OCI-LY3 (cell line): ENCODE measurements at regions not wholly inside any gene's neighbourhood (a gene's known extent, or its start where the extent isn't known, plus 50 kb on each side); places are given as distances from the start of the nearest gene placed in this dataset.

Experiments
- H2AFZ ChIP-seq: fragments of 200-600, 300-600 bp; shearing (Covaris generic); 2 replicates; pipeline ENCODE4 v1.6.0; 2014; ENCODE audit warnings: antibody characterized with exemption, low read depth, low read length
- H3K27ac ChIP-seq: fragments of 200-600, 300-600 bp; sonication (generic); 2 replicates; pipeline ENCODE4 v1.5.1; 2014; ENCODE audit warnings: mild to moderate bottlenecking, low read length, moderate library complexity, mixed read lengths
- H3K27me3 ChIP-seq: fragments of 200-600, 300-600 bp; sonication (generic); 2 replicates; pipeline ENCODE4 v1.6.1; 2014; ENCODE audit warnings: low read depth, low read length, mixed read lengths
- H3K36me3 ChIP-seq: fragments of 200-600, 300-600 bp; sonication (generic); replicated peaks from 2 replicates; pipeline ENCODE3; 2014; ENCODE audit warnings: low read depth, low read length, mixed read lengths
- H3K4me1 ChIP-seq: fragments of 300-600, 200-600 bp; sonication (generic); 2 replicates; pipeline ENCODE4 v1.6.1; 2014; ENCODE audit warnings: low read length, mixed read lengths
- H3K4me2 ChIP-seq: fragments of 200-600, 300-600 bp; sonication (generic); 2 replicates; pipeline ENCODE4 v1.6.1; 2014; ENCODE audit warnings: low read length, mixed read lengths
- H3K4me3 ChIP-seq: fragments of 300-600, 200-600 bp; sonication (generic); 2 replicates; pipeline ENCODE4 v1.5.1; 2014; ENCODE audit warnings: antibody characterized with exemption, mild to moderate bottlenecking, low read length, moderate library complexity
- H3K79me2 ChIP-seq: fragments of 300-600, 200-600 bp; shearing (Covaris generic); 2 replicates; pipeline ENCODE4 v1.6.1; 2014; ENCODE audit warnings: mild to moderate bottlenecking, low read length, mixed read lengths
- H3K9ac ChIP-seq: fragments of 300-600, 200-600 bp; shearing (Covaris generic); 2 replicates; pipeline ENCODE4 v1.6.0; 2014; ENCODE audit warnings: mild to moderate bottlenecking, low read length, moderate library complexity
- H3K9me3 ChIP-seq: fragments of 200-600, 300-600 bp; shearing (Covaris generic); 2 replicates; pipeline ENCODE4 v1.6.1; 2014; ENCODE audit warnings: low read length, mixed read lengths; ENCODE audit not compliant: insufficient read depth
- H4K20me1 ChIP-seq: fragments of 200-600, 300-600 bp; sonication (generic); 2 replicates; pipeline ENCODE4 v1.6.1; 2016; ENCODE audit warnings: low read length, mixed read lengths; ENCODE audit not compliant: insufficient read depth
- CTCF ChIP-seq: fragments of 200-600, 300-600 bp; sonication (generic); IDR thresholded peaks from 2 replicates; pipeline ENCODE4 v1.5.1; 2014; ENCODE audit warnings: antibody characterized with exemption, low read length, low read depth
- EZH2phosphoT487 ChIP-seq: fragments of 200-600 bp; shearing (Covaris generic); IDR thresholded peaks from 2 replicates; pipeline ENCODE4 v1.6.1; 2018; ENCODE audit warnings: antibody characterized with exemption, mixed run types, low read depth

DNA sequence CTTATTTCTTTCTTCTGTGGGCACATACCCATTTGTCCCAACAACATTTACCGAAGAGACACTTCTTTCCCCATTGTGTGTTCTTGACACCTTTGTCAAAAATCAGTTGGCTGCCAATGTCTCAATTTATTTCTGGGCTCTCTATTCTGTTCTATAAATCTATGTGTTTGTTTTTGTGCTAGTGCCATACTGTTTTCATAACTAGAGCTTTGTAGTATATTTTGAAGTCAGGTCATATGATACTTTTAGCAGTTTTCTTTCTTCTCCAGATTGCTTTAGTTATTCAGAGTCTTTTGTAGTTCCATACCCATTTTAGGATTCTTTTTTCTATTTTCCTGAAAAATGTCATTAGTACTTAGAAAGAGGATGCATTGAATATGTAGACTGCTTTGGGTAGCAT is 1276.3 kb downstream of the SLITRK1 start:
- TF ChIP-seq CTCF = no peak
- no peak for TF ChIP-seq EZH2phosphoT487
- H3K79me2 ChIP-seq = no peaks in the 10 kb centered on the region
- H2AFZ ChIP-seq = no peak overlapping the region
- no peak overlapping the region for H3K9ac ChIP-seq
- no peak overlapping the region for H3K4me3 ChIP-seq
- 0 out of 2 replicates have a peak, but pooled peaks cover 3% of the 10 kb centered on the region for H3K9me3 ChIP-seq
- no peaks in the 10 kb centered on the region for H3K27me3 ChIP-seq
- H3K4me1 ChIP-seq = no peaks in the 10 kb centered on the region
- H3K4me2 ChIP-seq = no peak overlapping the region
- H3K27ac ChIP-seq = no peak overlapping the region
- H3K36me3 ChIP-seq = no peaks in the 10 kb centered on the region
- no peaks in the 10 kb centered on the region for H4K20me1 ChIP-seq

DNA sequence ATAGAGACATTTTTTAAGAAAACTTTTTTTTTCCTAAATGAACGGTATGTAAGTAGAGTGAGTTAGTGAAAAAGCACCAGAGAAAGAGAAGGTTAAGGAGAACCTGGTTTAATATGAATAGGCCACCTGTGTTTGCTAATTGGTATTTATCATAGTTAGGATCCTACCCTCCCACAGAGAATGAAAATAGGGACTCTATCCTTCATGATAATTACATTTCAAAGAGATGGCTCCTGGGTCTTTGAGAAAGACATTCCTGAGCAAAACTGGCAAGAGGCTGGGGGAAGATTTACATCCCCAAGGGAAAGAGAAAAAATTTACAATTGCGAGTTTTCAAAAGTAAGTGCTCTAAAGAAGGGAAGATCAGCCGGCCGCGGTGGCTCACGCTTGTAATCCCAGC is 1284.5 kb downstream of the SLITRK1 start:
- Histone ChIP-seq H3K4me2 (no peak overlapping the region), H3K79me2 (no peaks in the 10 kb centered on the region), H4K20me1 (no peaks in the 10 kb centered on the region), H3K4me1 (no peaks in the 10 kb centered on the region), H3K9me3 (no peaks in the 10 kb centered on the region), H3K36me3 (no peaks in the 10 kb centered on the region), H3K4me3 (no peak overlapping the region), H3K27me3 (no peaks in the 10 kb centered on the region), H3K27ac (no peak overlapping the region), H2AFZ (no peak overlapping the region), H3K9ac (no peak overlapping the region)
- TF ChIP-seq EZH2phosphoT487 (no peak), CTCF (no peak)

DNA sequence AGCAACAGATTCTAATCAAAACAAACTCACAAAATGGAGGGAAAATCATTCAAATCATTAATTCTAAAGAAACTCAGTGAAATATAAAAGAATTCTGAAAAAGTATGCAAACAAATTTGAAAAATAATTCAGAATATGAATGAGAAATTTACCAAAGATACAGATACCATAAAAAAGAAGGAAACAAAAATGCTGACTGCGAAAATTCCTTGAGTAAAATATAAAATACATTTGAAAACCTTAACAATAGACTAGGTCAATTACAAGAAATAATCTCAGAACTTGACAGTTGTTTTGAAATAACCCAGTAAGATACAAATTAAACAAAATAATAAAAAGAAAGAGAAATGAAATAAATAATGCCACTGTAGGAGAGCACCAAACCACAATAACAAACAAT is 1289.0 kb downstream of the SLITRK1 start:
- Histone ChIP-seq H3K4me3 (no peak overlapping the region), H3K36me3 (no peaks in the 10 kb centered on the region), H3K27ac (no peak overlapping the region), H3K4me1 (no peaks in the 10 kb centered on the region), H3K9ac (no peak overlapping the region), H3K4me2 (no peak overlapping the region), H3K27me3 (no peaks in the 10 kb centered on the region), H2AFZ (no peak overlapping the region), H3K9me3 (no peaks in the 10 kb centered on the region), H4K20me1 (no peaks in the 10 kb centered on the region), H3K79me2 (no peaks in the 10 kb centered on the region)
- no peak for TF ChIP-seq CTCF
- TF ChIP-seq EZH2phosphoT487 = no peak

DNA sequence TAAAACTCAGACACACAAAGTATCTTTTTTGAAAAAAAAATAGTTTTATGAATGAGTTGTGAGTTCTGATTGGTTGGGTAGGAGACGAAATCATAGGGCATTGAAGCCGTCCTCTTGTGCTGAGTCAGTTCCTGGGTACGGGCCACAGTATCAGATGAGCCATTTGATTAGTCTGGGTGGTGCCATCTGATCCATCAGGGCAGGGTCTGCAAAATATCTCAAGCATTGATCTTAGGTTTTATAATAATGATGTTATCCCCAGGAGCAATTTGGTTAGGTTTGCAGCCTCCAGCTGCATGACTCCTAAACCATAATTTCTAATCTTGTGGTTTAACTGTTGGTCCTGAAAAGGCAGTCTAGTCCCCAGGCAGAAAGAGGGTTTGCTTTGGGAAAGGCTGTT is 1310.6 kb downstream of the SLITRK1 start:
- TF ChIP-seq EZH2phosphoT487 (no peak), CTCF (no peak)
- H3K4me3 ChIP-seq = no peak overlapping the region
- no peaks in the 10 kb centered on the region for H3K4me1 ChIP-seq
- no peaks in the 10 kb centered on the region for H3K36me3 ChIP-seq
- H3K79me2 ChIP-seq = no peaks in the 10 kb centered on the region
- H3K4me2 ChIP-seq = no peak overlapping the region
- H3K9ac ChIP-seq = no peak overlapping the region
- no peaks in the 10 kb centered on the region for H4K20me1 ChIP-seq
- no peak overlapping the region for H3K27ac ChIP-seq
- no peak overlapping the region for H2AFZ ChIP-seq
- peaks cover 11% of the 10 kb centered on the region for H3K9me3 ChIP-seq
- H3K27me3 ChIP-seq = no peaks in the 10 kb centered on the region
